Skeletal muscle cell (primary cell): ENCODE measurements at regions not wholly inside any gene's neighbourhood (a gene's known extent, or its start where the extent isn't known, plus 50 kb on each side); places are given as distances from the start of the nearest gene placed in this dataset.

Experiments
- DNase-seq: peaks from one replicate; pipeline ENCODE4 v3.0.0-alpha.2; 2010; ENCODE audit warnings: low read depth
- H3K4me3 ChIP-seq: 2 replicates; pipeline ENCODE4 v1.5.1; 2011; ENCODE audit warnings: low read depth, mild to moderate bottlenecking, control low read depth, low read length, moderate library complexity

DNA sequence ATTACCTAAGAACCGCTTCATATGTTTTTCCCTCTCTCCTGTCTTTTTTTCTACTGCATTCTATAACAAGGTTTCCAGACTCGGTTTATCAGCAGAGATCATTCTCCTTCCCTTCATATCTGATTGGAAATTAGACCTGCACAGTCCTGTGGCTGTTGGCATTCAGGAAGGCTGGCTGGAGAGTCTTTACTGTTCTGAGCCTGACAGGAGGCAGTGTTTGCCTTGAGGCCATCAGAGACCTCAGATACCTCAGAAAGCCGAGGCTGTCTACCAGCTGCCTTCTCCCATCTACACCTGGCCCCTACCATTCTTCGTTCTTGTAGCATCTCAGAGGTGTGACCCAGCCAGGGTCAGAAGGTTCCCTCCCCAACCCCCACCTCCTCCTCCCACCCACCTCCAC lies 182.0 kb downstream of the CAND1 start:
- no peak for DNase-seq
- no peak overlapping the region for H3K4me3 ChIP-seq

DNA sequence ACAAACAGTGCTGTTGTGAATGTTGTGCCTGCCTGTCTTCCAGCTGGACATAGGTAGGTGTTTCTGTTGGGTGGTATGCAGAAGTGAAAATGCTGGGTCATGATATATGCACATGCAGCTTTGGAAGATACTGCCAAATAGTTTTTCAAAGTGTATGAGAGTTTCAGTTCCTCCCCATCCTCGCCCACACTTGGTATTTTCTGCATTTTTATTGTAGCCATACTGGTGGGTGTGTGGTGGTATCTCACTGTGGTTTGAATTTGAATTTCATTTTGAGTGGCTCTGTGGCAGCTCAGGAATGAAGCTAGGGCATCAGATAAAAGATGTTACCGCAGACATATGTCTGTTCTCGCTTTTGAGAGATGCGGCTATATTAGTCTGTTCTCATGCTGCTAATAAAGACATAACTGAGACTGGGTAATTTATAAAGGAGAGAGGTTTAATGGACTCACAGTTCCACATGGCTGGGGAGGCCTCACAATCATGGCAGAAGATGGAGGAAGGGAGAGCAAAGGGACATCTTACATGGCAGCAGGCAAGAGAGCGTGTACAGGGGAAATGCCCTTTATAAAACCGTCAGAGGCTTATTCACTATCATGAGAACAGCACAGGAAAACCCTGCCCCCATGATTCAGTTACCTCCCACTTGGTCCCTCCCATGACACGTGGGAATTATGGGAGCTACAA lies 183.1 kb downstream of the CAND1 start:
- H3K4me3 ChIP-seq = no peak overlapping the region
- DNase-seq = no peak

DNA sequence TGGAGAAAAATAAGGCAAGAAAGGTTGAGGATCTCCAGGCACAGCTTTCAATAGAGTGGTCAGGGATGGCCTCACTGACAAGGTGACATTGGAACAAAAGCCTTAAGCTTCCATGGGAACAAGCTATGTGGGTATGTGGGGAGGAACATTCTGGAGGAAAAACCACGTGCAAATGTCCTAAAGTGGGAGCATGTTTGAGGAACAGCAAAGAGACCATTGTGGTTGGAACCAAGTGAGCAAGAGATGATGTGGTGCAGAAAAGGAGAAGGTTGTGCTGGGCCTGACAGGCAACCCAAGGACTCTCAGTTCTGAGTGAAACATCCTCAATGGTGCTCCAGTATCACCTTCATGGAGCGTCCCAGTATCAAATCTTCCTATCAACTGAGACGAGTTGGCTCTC lies 184.0 kb downstream of the CAND1 start:
- no peak overlapping the region for H3K4me3 ChIP-seq
- no peak for DNase-seq

DNA sequence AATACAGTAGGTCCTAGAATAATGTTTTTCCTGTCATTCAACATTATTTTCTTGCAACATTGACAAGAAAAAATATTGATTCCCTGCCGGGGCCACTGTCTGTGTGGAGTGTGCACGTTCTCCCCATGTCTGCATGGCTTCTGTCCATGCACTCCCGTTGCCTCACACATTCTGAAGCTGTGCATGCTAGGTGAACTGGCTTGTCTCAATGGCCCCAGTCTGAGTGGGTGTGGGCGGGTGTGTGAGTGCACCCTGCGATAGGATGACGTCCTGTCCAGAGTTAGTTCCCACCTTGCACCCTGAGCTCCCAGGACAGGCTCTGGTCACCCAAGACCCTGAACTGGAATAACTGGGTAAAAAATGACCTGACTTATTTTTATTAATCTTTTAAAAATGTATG lies 186.1 kb downstream of the CAND1 start:
- DNase-seq = no peak
- no peak overlapping the region for H3K4me3 ChIP-seq

DNA sequence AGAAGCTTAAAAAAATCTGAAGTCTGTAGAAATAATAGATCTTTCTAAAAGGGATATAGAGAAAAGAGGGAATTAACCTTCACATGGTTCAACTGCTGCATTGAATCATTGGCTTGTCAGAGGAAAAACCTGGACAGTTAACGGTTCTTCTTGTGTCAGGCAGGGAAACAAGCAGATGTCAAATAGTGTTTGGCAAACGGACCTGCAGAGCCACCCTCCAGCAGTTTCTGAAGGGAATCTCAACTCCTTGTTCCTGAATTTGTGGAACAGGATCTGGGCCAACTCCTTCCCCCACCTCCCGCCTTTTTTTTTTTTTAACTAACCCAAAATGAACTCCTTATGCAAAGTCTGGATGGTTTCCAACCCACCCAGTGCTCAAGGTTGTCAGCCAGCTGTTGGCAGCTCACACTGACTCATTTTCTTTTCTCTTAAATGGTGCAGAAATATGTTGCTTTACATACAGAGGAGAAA lies 187.3 kb downstream of the CAND1 start:
- DNase-seq = peak; percentile 85
- no peak overlapping the region for H3K4me3 ChIP-seq

DNA sequence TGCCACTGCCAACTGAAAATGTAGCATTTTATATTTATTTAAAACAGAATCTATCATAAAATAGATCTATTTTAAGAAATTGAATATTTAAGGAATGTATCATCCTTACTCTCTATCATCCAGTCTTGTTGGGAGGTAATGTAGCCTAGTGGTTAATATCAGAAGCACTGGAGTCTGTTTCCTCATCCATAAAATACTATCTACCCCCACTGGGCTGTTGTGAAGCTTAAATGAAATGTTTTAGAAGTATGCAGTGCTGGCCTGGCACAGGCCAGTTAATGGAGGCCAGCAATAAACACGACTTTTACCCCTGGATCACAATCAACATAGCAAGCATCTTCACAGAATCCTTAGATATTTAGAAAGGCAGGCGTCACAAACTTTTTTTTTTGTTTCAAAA lies 188.0 kb downstream of the CAND1 start:
- no peak overlapping the region for H3K4me3 ChIP-seq
- no peak for DNase-seq

DNA sequence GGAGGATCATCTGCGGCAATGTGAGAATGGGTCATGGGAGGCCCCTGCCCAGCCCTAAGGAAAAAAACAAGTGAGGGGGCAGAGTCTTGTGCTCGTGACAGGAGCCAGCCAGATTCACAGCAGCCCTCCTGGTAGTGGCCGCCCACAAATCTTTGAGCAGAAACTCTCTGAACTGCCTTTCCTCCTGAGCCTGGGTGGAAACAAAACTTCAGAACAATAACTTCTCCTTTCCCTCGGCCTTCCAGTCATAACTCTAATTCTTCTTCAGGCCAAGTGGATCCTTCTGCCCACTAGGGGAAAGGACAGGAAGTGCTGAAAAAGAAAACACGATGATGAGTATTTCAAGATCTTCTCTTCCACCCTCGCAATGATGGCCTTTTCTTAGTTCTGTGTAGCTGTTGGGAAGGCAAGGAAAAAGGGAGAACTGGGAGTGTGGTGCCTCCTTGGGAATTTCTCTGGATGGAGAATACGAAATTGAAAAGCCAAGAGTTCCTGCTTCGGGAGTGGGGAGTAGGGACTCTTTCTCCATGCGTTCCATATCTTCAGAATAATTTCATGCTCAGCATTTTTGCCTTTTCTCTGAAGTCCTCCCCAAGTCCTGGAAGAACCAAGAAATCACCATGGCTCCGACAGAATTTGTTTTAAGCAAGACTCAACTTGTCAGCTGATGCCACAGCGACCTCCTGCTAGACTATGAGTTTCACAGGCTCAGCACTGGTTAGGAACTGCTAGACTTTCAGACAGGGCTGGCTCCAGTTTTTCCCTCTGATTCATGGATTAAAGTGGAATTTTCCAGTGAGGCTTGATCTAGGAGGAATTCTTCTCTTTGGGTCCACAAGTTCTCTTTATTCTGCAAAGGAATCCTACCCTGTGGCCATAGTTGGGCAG lies 188.9 kb downstream of the CAND1 start:
- DNase-seq = no peak
- no peak overlapping the region for H3K4me3 ChIP-seq

DNA sequence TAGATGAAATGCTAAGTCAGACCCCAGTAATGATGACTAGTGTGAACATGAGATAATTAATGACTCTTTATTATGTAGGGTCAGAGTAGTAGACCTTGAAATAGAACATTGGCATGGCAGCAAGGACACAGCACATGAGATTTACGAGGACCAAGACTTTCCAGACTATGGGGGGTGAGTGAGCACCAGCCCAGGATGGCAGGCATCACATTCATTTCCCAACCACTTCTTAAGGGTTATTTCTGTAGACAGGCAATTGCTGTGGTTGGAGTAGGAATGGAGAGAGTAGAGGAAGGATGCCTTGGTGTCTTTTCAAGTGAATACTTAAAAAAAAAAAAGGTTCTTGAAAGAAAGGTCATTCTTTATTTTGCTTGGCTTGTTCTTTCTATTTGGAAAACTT lies 189.4 kb upstream of the DYRK2 start:
- H3K4me3 ChIP-seq = no peak overlapping the region
- no peak for DNase-seq

DNA sequence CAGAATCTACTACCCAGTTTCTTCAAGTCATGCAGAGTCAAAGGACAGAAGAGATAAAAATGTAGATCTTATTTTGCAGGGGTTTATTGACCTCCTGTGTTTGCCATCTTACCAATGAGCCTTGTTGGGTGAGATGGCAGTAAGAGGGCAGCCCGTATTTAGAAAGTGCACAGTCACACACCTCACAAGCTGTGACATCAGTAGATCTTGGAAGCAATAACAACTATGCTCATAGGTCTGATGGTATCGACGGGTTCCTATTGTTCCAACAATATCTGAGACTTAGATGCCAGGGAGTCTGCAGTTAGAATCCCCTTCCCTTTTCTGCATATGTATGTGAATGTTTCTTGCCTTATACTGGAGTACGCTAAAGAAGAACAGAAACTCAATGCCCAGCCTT lies 189.0 kb upstream of the DYRK2 start:
- DNase-seq = no peak
- no peak overlapping the region for H3K4me3 ChIP-seq

DNA sequence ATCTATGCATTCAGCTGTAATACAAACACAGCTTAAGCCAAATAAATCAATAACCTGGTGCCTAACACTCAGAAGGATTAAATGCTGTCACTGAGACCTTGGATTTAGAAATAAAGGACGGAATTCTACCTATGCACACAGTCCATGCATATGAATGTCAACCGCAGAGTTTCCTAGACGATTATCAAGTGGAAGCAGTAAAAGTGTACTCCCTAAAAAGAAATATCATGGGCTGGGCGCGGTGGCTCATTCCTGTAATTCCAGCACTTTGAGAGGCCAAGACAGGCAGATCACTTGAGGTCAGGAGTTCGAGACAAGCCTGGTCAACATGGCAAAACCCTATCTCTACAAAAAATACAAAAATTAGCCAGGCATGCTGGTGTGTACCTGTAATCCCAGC lies 188.2 kb upstream of the DYRK2 start:
- DNase-seq = no peak
- no peak overlapping the region for H3K4me3 ChIP-seq

DNA sequence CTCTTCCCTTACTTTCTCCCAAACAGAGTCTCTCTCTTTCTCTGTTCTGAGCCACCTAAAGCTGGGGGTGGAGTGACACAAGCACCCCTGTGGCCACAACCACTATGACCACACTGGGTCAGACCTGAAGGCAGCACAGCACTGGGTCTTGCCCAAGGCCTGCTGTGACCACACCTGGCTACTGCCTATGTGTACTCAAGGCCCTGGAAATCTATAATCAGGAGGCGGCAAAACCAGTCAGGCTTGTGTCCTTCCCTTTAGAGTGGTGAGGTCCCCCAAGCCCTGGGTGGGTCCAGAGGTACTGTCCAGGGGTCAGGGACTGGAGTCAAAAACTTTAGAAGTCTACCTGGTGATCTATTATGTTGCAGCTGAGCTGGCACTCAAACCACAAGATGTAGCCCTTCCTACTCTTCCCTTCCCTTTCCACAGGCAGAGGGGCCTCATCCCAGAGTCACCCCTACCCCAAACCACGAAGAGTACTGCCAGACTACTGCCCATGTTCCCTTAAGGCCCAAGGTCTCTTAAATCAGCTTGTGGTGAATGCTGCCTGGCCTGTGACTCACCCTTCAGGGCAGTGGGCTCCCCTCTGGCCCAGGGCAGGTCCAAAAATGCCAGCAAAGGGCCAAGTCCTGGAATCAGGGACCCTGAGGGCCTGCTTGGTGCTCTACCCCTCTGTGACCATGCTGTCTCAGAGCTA lies 179.8 kb upstream of the DYRK2 start:
- no peak overlapping the region for H3K4me3 ChIP-seq
- no peak for DNase-seq

DNA sequence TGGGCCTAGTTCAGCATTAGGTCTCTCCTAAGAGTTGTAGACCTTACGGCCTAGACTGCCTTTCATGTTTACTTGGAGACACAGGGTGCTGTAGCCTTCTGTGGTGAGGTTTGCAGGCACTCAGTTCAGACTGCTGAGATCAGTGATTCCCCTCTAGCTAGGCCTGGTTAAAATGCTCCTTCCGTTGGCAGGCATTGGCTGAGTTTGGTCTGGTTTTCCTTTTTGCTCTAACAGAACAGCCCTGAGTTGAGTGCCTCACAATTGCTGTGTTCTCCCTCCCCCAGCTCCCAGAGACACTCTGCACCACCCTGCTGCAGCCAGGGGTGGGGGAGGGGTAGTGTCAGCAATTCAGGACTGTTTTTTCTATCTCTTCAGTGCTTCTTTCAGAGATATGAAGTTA lies 178.9 kb upstream of the DYRK2 start:
- no peak overlapping the region for H3K4me3 ChIP-seq

DNA sequence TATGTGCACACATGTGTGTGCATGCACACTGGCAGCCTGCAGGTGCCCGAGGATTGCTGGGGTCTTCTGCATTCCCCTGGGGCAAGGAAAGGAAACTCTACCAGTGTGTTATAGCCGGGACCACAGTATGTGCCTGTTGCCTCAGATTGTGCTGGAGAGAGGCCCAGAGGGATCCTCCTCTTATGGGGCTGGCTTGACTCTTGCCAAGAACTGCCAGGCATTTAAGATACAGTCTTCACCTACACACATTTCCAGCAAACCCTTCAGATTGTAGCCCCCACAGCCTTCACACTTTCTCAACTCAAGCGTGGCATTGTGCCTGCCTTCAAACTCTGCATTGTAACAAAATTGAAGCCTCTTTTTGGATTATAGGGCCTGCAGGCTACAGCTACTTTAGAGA lies 176.7 kb upstream of the DYRK2 start:
- H3K4me3 ChIP-seq = no peak overlapping the region
- no peak for DNase-seq

More for the DNA sequence above, 178.9 kb upstream of the DYRK2 start:
- DNase-seq = no peak

DNA sequence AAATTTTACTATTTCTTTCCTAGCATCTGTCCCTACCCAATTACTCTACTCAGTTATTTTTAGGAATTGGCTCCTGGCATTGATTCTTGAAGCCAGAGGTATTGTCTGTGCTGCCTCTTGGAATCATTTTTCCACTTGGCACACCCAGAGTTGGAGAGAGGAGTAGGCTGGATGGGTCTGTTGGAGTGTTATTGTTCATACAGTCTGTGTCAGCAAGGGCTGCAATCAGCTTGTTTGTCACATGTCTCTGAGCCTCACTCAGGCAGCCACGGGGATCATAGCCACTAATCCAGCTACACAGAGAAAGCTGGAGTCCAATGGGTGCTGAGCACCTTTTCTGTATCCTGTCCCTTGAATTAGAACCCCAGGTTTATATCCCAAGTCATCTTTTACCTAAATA lies 176.0 kb upstream of the DYRK2 start:
- no peak for DNase-seq
- no peak overlapping the region for H3K4me3 ChIP-seq

DNA sequence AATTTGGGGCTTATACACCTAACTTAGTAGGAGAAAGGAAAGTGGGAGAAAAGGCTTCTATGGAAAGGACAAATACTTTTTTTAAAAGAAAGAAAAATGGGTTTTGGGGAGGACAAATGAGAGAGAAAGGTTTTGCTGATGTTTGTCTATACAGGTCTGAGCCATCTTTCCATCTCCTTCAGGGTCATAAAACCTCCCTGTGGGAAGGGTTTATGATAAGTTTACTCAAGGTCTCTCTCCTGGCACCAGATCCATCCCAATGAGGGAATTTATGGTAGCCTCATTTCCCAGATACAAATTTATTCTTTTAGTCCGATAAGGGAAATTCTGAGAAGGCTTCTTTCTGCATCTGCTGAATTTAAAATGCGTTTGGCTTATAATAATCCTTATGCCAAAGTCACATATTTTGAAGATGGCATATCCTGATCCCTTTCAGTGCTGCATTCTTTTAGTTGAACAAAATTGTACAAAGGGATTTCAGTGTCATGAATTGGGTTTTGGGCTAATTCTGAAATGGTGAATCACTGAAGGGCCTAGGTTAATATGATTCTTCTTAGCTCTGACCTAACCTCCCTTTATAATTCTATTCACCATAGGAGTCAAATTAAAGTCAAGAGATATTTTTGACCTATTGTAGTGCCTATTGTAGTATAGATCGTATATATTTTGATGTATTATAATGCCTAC lies 173.5 kb upstream of the DYRK2 start:
- H3K4me3 ChIP-seq = no peak overlapping the region
- DNase-seq = no peak

DNA sequence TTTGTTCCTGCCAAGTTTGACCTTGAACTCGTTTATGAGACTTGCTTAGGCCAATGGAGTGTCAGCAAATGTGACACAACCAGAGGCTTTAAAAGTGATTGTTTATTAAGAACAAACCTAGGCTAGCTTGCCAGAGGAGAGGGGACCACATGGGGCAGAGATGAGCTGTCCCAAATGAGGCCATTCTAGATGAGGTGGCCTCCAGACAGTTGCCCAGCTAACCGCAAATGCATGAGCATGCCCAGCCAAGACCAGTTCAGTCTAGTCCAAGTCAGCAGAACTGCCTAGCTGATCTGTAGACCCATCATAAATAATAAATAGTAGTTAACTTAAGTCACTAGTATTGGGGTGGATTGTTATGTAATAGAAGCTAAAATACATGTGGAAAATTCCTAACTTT lies 172.8 kb upstream of the DYRK2 start:
- DNase-seq = no peak
- no peak overlapping the region for H3K4me3 ChIP-seq

DNA sequence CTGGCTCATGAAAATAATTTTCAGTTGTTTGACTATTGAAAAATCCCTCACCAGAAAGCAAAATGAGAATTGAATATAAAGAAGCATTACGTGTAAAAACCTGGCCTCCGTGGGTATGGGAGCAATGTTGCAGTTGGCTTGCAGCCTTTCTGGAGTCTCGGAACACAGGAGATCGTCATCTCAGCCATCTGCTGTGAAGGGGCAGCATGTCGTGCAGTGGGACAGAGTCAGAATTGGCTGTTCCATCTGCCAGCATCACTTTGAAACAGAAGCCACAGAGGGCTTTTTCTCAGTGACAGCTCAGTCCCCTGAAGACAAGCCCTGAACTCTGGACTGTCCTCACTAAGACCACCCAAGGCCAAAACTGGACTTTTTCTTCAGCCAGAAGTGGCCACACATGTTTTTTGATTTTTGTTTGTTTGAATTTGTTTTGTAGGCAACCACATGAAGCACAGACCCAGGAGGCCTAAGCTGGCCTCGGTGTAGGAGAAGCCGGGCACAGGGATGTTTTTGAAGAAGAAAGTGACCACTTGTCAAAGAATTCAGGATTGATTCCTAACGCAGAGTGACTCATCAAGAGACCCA lies 170.8 kb upstream of the DYRK2 start:
- DNase-seq = no peak
- H3K4me3 ChIP-seq = no peak overlapping the region

DNA sequence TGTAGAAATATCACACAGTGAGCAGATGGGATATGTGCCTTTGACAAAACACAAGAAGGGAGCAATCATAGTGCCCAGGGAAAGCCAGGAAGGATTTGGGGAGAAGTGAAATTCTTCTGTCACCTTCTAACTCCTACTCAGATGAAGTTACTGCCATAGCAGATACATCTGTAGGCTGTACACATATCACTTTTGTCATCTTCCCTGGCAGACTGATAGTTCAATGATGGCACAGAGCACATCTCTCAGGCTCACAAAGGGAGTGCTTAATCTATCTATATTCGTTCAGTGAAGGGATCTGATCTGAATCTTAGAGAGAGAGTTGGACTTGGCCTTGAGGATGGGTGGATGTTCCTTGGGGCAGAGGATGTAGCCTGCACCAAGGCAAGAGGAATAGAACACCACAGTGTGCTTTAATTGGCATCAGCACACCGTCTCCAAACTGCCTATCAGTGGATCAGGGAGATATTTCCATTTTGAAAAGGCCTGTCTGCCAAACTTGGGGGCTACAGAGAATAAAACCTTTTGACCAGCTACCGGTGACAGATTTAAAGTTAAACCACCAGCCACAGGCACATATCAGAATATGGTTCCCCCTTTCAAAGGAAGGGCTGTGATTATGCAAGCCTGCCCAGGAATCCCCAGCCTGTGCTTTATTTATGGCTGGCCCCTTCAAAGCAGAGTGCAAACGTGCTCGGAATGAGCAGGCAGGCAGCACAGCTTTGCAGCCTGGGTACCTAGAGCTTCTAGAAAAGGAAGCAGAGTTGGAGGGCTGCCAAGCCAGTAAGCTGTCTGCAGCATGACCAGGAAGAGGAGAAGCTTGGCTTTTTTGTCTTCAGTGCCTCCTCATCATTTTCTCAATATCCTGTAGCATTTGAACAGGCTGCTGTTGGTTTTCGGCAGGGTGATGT lies 165.5 kb upstream of the DYRK2 start:
- no peak overlapping the region for H3K4me3 ChIP-seq
- DNase-seq = peak; percentile 72
